GM20431 (cell line): ENCODE measurements at regions not wholly inside any gene's neighbourhood (a gene's known extent, or its start where the extent isn't known, plus 50 kb on each side); places are given as distances from the start of the nearest gene placed in this dataset.
"Not testable (repeated sequence)": the region's sequence is repeated elsewhere in the genome, so short reads cannot be mapped to it uniquely, and the experiment has no call there.

Experiments used
- in situ Hi-C: fragments of 300-500 bp; cut with MseI, MboI; formaldehyde crosslinking; loops from one replicate; pipeline ENCODE4 v1.15.0; 2020; ENCODE audit warnings: low sequenced_read_pairs; ENCODE audit not compliant: unreplicated experiment

DNA sequence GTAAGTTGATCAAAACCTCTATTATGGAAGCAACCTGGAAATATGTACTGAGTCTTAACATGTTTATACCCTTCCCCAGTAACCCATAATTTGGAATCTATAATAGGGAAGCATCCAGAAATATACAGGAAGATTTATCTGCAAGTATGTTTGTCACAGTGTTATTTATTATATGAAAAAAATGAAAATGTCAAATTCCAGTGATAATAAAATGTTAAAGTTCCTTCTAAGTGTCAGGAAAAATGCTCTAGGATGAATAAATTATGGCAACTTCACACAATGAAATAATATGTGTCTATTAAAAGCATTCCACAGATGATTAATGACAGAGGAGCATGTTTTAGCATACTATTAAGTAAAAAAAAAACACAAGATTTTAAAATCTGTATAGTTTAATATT, 202.3 kb upstream of the PRNP start:
- in situ Hi-C loops = no loop called here

- in situ Hi-C loops = no loop called here
Measured at GRCh38 chr20:4483486-4483885, 202.8 kb upstream of the PRNP start.

DNA sequence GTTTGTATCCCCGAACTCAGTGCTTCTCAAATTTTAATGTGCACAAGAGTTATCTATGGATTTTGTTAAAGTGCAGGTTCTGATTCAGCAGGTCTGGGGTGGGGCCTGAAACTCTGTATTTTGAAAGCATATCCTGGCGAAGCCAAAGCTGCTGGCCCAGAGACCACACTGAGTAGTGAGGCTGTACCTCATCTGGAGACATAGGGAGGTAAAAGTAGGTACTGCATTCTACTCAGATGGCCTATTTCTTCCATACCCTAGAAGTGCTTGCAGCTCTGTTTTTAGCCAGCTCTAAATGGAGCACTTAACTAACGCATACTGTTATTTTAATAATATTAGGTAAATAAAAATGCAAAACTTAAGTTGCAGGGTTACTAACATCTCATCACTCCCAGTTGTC, 206.2 kb upstream of the PRNP start:
- in situ Hi-C loops = no loop called here

GRCh38 chr20:4476903-4477500, 209.3 kb upstream of the PRNP start:
- in situ Hi-C loops = no loop called here

- in situ Hi-C loops = no loop called here
Measured at GRCh38 chr20:4472906-4473305, 213.3 kb upstream of the PRNP start.

GRCh38 chr20:4471221-4471620, 215.0 kb upstream of the PRNP start:
- in situ Hi-C loops = no loop called here

- in situ Hi-C loops = no loop called here
Measured at GRCh38 chr20:4470375-4470774, 215.9 kb upstream of the PRNP start.

DNA sequence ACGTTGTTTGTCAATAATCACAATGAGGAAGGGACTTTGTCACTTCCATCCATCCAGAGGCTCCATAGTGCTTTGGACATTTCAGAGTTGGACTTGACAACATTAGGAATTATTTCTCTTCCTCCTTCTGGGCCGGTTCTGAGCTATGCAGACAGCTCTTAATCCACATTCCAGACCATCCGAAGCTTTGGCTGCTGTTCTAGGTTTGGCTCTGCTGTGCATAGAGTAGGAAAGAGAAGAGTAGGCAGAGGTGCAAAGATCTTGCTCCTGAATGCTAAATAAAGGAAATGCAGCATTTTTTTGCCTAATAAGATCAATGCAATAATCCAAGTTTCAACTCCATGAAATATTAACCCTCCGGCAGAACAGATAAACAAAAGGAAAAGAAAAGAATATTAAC, 216.3 kb upstream of the PRNP start:
- in situ Hi-C loops = no loop called here

- in situ Hi-C loops = no loop called here
Measured at GRCh38 chr20:4468114-4468513, 218.1 kb upstream of the PRNP start.

- in situ Hi-C loops = no loop called here
Measured at GRCh38 chr20:4465855-4466545, 216.9 kb upstream of the ADRA1D start.

GRCh38 chr20:4465212-4465611, 216.1 kb upstream of the ADRA1D start:
- in situ Hi-C loops = no loop called here

GRCh38 chr20:4462801-4463200, 213.7 kb upstream of the ADRA1D start:
- in situ Hi-C loops = not testable (repeated sequence)

GRCh38 chr20:4459081-4459480, 210.0 kb upstream of the ADRA1D start:
- in situ Hi-C loops = no loop called here

GRCh38 chr20:4457566-4458543, 208.8 kb upstream of the ADRA1D start:
- in situ Hi-C loops = no loop called here

- in situ Hi-C loops = no loop called here
Measured at GRCh38 chr20:4455996-4456395, 206.9 kb upstream of the ADRA1D start.

DNA sequence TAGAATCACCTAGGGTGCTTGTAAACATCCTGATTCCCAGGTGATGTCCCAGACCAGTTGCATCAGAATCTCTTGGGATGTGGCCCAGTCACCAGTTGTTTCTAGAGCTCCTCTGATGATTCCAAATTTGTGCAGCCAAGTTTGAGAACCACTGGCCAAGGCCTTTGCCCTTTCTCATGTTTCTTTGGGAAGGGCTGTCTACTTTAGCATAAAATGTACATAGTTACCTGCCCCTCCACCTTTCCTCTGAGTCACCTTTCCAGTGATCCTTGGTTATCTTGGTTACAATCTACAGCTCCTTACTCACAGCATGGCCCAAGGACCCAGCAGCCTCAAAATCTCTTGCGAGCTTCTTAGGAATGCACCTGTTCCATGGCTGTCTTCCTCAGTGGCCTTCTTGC, 206.2 kb upstream of the ADRA1D start:
- in situ Hi-C loops = no loop called here

DNA sequence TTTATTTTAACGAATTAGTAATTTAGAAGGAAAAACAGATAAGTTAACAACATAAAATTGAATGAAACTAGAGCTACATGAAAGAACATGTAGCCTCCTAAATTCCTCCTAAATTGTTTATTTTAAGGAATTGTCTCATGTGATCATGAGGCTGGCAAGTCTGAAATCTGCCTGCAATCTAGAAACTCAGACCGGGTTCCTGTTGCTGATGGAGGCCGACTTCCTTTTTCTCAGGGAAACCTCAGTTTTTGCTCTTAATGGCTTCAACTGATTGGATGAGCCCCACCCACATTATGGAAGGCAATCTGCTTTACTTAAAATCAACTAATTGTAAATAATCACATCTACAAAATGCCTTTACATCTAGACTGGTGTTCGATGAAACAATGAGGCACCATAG, 205.0 kb upstream of the ADRA1D start:
- in situ Hi-C loops = no loop called here

DNA sequence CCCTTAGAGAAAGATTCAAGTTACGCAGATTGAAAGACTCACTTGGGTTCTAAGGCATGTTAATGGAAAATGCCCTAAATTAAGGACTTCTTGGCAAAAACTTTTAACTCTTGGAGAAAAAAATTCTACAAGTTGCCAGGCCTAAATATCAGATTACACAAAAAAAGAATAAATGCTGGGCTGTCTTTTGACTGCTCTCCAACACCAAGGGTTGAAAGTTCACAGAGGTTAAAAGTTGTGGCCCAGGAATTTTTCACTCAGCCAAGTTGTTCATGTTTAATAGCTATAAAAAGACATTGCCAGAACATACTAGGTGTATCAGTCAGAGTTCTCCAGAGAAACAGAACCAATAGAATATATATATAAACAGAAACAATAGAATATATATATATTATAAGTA, 204.3 kb upstream of the ADRA1D start:
- in situ Hi-C loops = no loop called here

GRCh38 chr20:4451487-4452081, 202.5 kb upstream of the ADRA1D start:
- in situ Hi-C loops = no loop called here

- in situ Hi-C loops = no loop called here
Measured at GRCh38 chr20:4449957-4450715, 201.0 kb upstream of the ADRA1D start.
